MM.1S (cell line): ENCODE measurements at regions not wholly inside any gene's neighbourhood (a gene's known extent, or its start where the extent isn't known, plus 50 kb on each side); places are given as distances from the start of the nearest gene placed in this dataset.

Experiments used
- DNase-seq: peaks from one replicate; pipeline ENCODE4 v3.0.0-alpha.2; 2015
- H2AFZ ChIP-seq: fragments of 300-600 bp; sonication (generic); 2 replicates; pipeline ENCODE4 v1.6.0; 2016; ENCODE audit warnings: antibody characterized with exemption, low read length
- H3F3A ChIP-seq: fragments of 300-600 bp; sonication (generic); 2 replicates; pipeline ENCODE4 v1.6.1; 2016; ENCODE audit warnings: mild to moderate bottlenecking, antibody characterized with exemption, low read length, moderate library complexity, mixed read lengths; ENCODE audit not compliant: insufficient read depth
- H3K27ac ChIP-seq: fragments of 300-600 bp; sonication (generic); 2 replicates; pipeline ENCODE4 v1.5.1; 2016; ENCODE audit warnings: mild to moderate bottlenecking, low read length
- H3K27me3 ChIP-seq: fragments of 300-600 bp; sonication (generic); replicated peaks from 2 replicates; pipeline ENCODE4 v1.6.0; 2016; ENCODE audit warnings: low read length; ENCODE audit not compliant: insufficient read depth
- H3K36me3 ChIP-seq: fragments of 300-600 bp; sonication (generic); replicated peaks from 2 replicates; pipeline ENCODE4 v1.6.1; 2016; ENCODE audit warnings: mild to moderate bottlenecking, low read length, mixed read lengths; ENCODE audit not compliant: insufficient read depth
- H3K4me1 ChIP-seq: fragments of 300-600 bp; sonication (generic); 2 replicates; pipeline ENCODE4 v1.6.1; 2016; ENCODE audit warnings: low read length, mixed read lengths
- H3K4me2 ChIP-seq: fragments of 300-600 bp; sonication (generic); 2 replicates; pipeline ENCODE4 v1.6.0; 2016; ENCODE audit warnings: low read depth, low read length
- H3K4me3 ChIP-seq: fragments of 300-600 bp; sonication (generic); 2 replicates; pipeline ENCODE4 v1.5.1; 2016; ENCODE audit warnings: low read length, mixed read lengths
- H3K79me2 ChIP-seq: fragments of 300-600 bp; sonication (generic); 2 replicates; pipeline ENCODE4 v1.6.1; 2016; ENCODE audit warnings: mixed run types, low read length, mixed read lengths
- H3K9ac ChIP-seq: fragments of 300-600 bp; sonication (generic); 2 replicates; pipeline ENCODE4 v1.6.1; 2016; ENCODE audit warnings: low read length, mixed read lengths
- H3K9me2 ChIP-seq: fragments of 300-600 bp; sonication (generic); replicated peaks from 2 replicates; pipeline ENCODE4 v1.6.1; 2016; ENCODE audit warnings: mild to moderate bottlenecking, low read length, mixed read lengths; ENCODE audit not compliant: insufficient read depth
- H3K9me3 ChIP-seq: fragments of 300-600 bp; sonication (generic); replicated peaks from 2 replicates; pipeline ENCODE4 v1.6.1; 2016; ENCODE audit warnings: mild to moderate bottlenecking, low read length, mixed read lengths; ENCODE audit not compliant: insufficient read depth
- H4K20me1 ChIP-seq: fragments of 300-600 bp; sonication (generic); 2 replicates; pipeline ENCODE4 v1.6.1; 2016; ENCODE audit warnings: mild to moderate bottlenecking, low read length, moderate library complexity, mixed read lengths; ENCODE audit not compliant: insufficient read depth
- CTCF ChIP-seq: fragments of 300-600 bp; sonication (generic); IDR thresholded peaks from 2 replicates; pipeline ENCODE4 v1.5.1; 2016; ENCODE audit warnings: antibody characterized with exemption, low read length, mixed read lengths
- EZH2 ChIP-seq: fragments of 300-600 bp; sonication (generic); optimal IDR thresholded peaks from 2 replicates; pipeline ENCODE3; 2017; ENCODE audit warnings: low read depth, mild to moderate bottlenecking, antibody characterized with exemption, low read length, mixed read lengths
- EZH2phosphoT487 ChIP-seq: fragments of 300-600 bp; sonication (generic); IDR thresholded peaks from 2 replicates; pipeline ENCODE4 v1.6.1; 2018; ENCODE audit warnings: antibody characterized with exemption, low read length

- Histone ChIP-seq H3K4me2 (no peak overlapping the region), H3K9me2 (no peaks in the 10 kb centered on the region), H2AFZ (no peak overlapping the region), H3K4me3 (no peak overlapping the region), H3K27ac (no peak overlapping the region), H3K9ac (no peak overlapping the region), H3F3A (no peaks in the 10 kb centered on the region), H3K9me3 (no peaks in the 10 kb centered on the region), H3K79me2 (no peaks in the 10 kb centered on the region), H4K20me1 (no peaks in the 10 kb centered on the region), H3K4me1 (no peaks in the 10 kb centered on the region), H3K27me3 (no peaks in the 10 kb centered on the region), H3K36me3 (no peaks in the 10 kb centered on the region)
- DNase-seq = no peak
- TF ChIP-seq CTCF = no peak
- no peak for TF ChIP-seq EZH2
- no peak for TF ChIP-seq EZH2phosphoT487
Measured at GRCh38 chr16:76195648-76196047, 81.6 kb upstream of the CNTNAP4 start.

- TF ChIP-seq CTCF (no peak), EZH2phosphoT487 (no peak), EZH2 (no peak)
- Histone ChIP-seq H3K9me2 (no peaks in the 10 kb centered on the region), H3K27ac (no peak overlapping the region)
Measured at GRCh38 chr16:76197900-76198299, 79.3 kb upstream of the CNTNAP4 start.

GRCh38 chr16:76199681-76200220 lies 77.5 kb upstream of the CNTNAP4 start:
- Histone ChIP-seq H3K79me2 (no peaks in the 10 kb centered on the region), H4K20me1 (no peaks in the 10 kb centered on the region), H3K4me1 (no peaks in the 10 kb centered on the region), H2AFZ (no peak overlapping the region), H3K27me3 (no peaks in the 10 kb centered on the region), H3K9me3 (no peaks in the 10 kb centered on the region), H3K4me3 (no peak overlapping the region), H3K9ac (no peak overlapping the region), H3K27ac (no peak overlapping the region), H3K9me2 (no peaks in the 10 kb centered on the region), H3F3A (no peaks in the 10 kb centered on the region), H3K36me3 (no peaks in the 10 kb centered on the region), H3K4me2 (no peak overlapping the region)
- TF ChIP-seq CTCF (no peak), EZH2 (no peak), EZH2phosphoT487 (no peak)
- DNase-seq = no peak

More at GRCh38 chr16:76197900-76198299, 79.3 kb upstream of the CNTNAP4 start:
- H3K4me3 ChIP-seq = no peak overlapping the region
- no peaks in the 10 kb centered on the region for H3K36me3 ChIP-seq
- no peaks in the 10 kb centered on the region for H4K20me1 ChIP-seq
- no peak overlapping the region for H2AFZ ChIP-seq
- no peak overlapping the region for H3K4me2 ChIP-seq
- H3K9me3 ChIP-seq = no peaks in the 10 kb centered on the region
- H3K79me2 ChIP-seq = no peaks in the 10 kb centered on the region
- no peak overlapping the region for H3K9ac ChIP-seq
- no peaks in the 10 kb centered on the region for H3K4me1 ChIP-seq
- H3F3A ChIP-seq = no peaks in the 10 kb centered on the region
- no peaks in the 10 kb centered on the region for H3K27me3 ChIP-seq
- DNase-seq = no peak
